ENCODE measurements at regions not wholly inside any gene's neighbourhood (a gene's known extent, or its start where the extent isn't known, plus 50 kb on each side); places are given as distances from the start of the nearest gene placed in this dataset.

- TF ChIP-seq EP300 (IDR thresholded peaks at IDR 0.05) (no peak), CTCF (IDR thresholded peaks at IDR 0.05) (no peak), POLR2AphosphoS5 (IDR thresholded peaks at IDR 0.05) (no peak)
These were observed 694.5 kb downstream of the RNF144A start for GRCh38 chr2:7611750-7612149.
